ENCODE measurements at regions not wholly inside any gene's neighbourhood (a gene's known extent, or its start where the extent isn't known, plus 50 kb on each side); places are given as distances from the start of the nearest gene placed in this dataset.

DNA sequence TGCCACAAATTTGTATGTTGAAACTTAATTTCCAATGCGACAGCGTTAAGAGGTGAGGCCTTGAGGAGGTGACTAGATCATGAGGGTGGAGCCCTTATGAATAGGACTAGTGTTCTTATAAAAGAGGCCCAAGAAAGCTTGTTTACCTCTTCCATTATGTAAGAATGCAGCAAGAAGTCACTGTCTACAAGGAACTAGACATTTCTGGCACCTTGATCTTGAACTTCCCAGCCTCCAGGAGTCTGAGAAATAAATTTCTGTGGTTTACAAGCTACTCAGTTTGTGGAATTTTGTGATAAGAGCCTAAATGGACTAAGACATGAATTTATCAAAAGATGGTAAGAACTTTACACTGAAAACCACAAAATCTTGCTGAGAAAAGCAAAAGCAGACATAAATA is 173.6 kb upstream of the SGK1 start:
- TF ChIP-seq, protein P1, sequence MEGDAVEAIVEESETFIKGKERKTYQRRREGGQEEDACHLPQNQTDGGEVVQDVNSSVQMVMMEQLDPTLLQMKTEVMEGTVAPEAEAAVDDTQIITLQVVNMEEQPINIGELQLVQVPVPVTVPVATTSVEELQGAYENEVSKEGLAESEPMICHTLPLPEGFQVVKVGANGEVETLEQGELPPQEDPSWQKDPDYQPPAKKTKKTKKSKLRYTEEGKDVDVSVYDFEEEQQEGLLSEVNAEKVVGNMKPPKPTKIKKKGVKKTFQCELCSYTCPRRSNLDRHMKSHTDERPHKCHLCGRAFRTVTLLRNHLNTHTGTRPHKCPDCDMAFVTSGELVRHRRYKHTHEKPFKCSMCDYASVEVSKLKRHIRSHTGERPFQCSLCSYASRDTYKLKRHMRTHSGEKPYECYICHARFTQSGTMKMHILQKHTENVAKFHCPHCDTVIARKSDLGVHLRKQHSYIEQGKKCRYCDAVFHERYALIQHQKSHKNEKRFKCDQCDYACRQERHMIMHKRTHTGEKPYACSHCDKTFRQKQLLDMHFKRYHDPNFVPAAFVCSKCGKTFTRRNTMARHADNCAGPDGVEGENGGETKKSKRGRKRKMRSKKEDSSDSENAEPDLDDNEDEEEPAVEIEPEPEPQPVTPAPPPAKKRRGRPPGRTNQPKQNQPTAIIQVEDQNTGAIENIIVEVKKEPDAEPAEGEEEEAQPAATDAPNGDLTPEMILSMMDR (conservative IDR thresholded peaks at IDR 0.05), result no peak
- TF ChIP-seq ZFX (IDR thresholded peaks at IDR 0.05), result no peak
